ENCODE measurements at regions not wholly inside any gene's neighbourhood (a gene's known extent, or its start where the extent isn't known, plus 50 kb on each side); places are given as distances from the start of the nearest gene placed in this dataset.

- Histone ChIP-seq H3K4me3 (no peak overlapping the region), H3K27ac (peak overlapping the region; percentile 13), H3K36me3 (no peaks in the 10 kb centered on the region), H3K27me3 (no peaks in the 10 kb centered on the region), H3K9me3 (no peaks in the 10 kb centered on the region), H3K4me1 (no peaks in the 10 kb centered on the region)
- intact Hi-C loops (cut with DNase I): no loop called here
- TF ChIP-seq POLR2AphosphoS5 (IDR thresholded peaks at IDR 0.05; ENCODE audit: insufficient read depth in 1 of 2, low read depth in 1 of 2) (no peak), POLR2A (IDR thresholded peaks at IDR 0.05) (no peak), CTCF (IDR thresholded peaks at IDR 0.05) (no peak)
- DNase-seq (ENCODE audit: extremely low spot score in 2 of 2): peak; percentile 79 to 93
These were observed 310.9 kb upstream of the DIO3 start for GRCh38 chr14:101250336-101250947.

DNA sequence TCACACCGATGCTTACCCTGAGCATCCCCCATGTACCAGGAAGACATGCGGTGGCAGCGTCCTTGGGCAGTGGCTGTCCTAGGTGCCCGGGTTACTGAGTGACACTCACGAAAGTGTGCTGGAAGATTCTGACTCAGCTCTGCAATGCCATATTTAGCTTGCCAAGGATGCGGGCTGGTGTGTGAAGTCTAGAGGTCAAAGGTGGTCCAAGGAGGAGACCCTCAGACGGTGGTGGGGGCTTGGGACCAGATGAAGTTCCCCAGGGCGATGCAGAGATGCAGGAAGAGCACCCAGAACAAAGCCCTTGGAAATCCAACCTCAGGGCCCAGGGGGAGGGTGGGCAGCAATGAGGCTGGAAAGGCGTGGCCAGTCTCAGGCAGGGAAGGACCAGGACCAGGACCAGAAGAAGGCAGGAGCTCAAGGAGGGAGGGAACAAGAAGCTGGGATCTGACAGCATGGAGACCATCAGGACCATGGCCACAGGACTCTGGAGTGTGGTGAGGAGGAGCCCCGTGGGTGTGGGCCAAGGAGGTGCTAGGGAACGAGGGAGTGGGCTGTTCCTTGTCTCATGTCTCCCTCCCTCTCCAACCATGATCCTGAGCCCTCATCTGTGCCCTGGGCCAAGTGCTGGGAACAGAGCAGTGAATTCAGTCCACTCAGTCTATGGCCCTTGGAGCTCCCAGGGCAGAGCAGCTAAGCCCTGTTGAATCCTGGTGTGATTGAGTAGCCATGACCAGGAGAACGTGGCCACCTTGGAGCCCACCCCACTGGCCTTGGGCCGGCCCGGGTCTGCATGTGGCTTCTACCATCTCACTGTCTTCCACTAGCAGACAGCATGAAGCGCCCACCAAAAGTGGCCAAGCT, 310.1 kb upstream of the DIO3 start:
- intact Hi-C loops (cut with DNase I): no loop called here
- no peaks in the 10 kb centered on the region for H3K36me3 ChIP-seq
- H3K27ac ChIP-seq: no peak overlapping the region
- H3K27me3 ChIP-seq: no peaks in the 10 kb centered on the region
- H3K4me3 ChIP-seq: no peak overlapping the region
- H3K4me1 ChIP-seq: no peaks in the 10 kb centered on the region
- DNase-seq (ENCODE audit: extremely low spot score in 2 of 2): peak in 1 of 2 donors; percentile 87
- no peaks in the 10 kb centered on the region for H3K9me3 ChIP-seq
- TF ChIP-seq CTCF (IDR thresholded peaks at IDR 0.05) (no peak), POLR2A (IDR thresholded peaks at IDR 0.05) (no peak), POLR2AphosphoS5 (IDR thresholded peaks at IDR 0.05; ENCODE audit: insufficient read depth in 1 of 2, low read depth in 1 of 2) (no peak)

- DNase-seq (ENCODE audit: extremely low spot score in 2 of 2): peak; percentile 69 to 94
- H3K27me3 ChIP-seq: no peaks in the 10 kb centered on the region
- no peak overlapping the region for H3K4me3 ChIP-seq
- no peak overlapping the region for H3K27ac ChIP-seq
- TF ChIP-seq POLR2A (IDR thresholded peaks at IDR 0.05) (no peak), POLR2AphosphoS5 (IDR thresholded peaks at IDR 0.05; ENCODE audit: insufficient read depth in 1 of 2, low read depth in 1 of 2) (no peak), CTCF (IDR thresholded peaks at IDR 0.05) (no peak)
- no peaks in the 10 kb centered on the region for H3K36me3 ChIP-seq
- intact Hi-C loops (cut with DNase I): no loop called here
- H3K4me1 ChIP-seq: no peaks in the 10 kb centered on the region
- H3K9me3 ChIP-seq: no peaks in the 10 kb centered on the region
These were observed 309.4 kb upstream of the DIO3 start for GRCh38 chr14:101251812-101252442.

DNA sequence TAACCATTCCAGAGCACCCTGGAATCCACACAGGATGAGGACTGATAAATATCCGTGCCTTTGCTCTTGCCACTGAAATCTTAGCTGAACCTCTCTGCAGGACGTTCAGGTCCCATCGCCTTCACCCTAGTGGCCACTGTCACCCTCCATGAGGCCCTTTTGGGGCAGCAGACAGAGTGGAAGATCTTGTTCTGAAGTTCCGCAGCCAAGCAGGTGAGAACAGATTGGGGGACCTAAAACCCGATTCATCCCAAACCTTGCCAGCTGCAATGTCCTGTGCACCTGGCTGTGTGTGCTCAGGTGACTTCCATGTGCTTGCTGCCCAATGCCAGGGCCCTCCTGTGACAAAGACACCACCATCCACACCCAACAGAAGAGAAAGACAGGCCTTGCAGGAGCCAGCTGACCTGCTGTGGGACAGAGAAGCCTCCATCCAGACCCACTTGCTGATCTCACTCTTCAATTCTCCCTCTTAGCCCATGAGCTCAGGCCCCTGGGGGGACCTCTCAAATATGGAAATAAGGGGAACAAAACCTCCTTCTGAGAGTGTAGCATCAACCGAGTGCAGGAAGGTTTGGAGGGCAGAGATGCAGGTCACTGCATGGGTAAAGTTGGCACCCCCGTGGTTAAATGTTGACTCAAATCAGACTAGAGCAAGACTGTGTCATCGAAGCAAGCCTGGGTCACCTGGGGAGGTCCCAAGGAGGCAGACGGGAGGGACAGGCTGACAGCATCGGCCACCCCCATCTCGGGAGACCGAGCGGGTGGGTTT, 308.7 kb upstream of the DIO3 start:
- H3K27ac ChIP-seq: no peak overlapping the region
- intact Hi-C loops (cut with DNase I): no loop called here
- no peaks in the 10 kb centered on the region for H3K4me1 ChIP-seq
- no peaks in the 10 kb centered on the region for H3K9me3 ChIP-seq
- H3K36me3 ChIP-seq: no peaks in the 10 kb centered on the region
- peak in 1 of 2 donors; percentile 49 for DNase-seq (ENCODE audit: extremely low spot score in 2 of 2)
- H3K27me3 ChIP-seq: no peaks in the 10 kb centered on the region
- H3K4me3 ChIP-seq: no peak overlapping the region
- TF ChIP-seq CTCF (IDR thresholded peaks at IDR 0.05) (no peak), POLR2A (IDR thresholded peaks at IDR 0.05) (no peak), POLR2AphosphoS5 (IDR thresholded peaks at IDR 0.05; ENCODE audit: insufficient read depth in 1 of 2, low read depth in 1 of 2) (no peak)

Data from vagina (tissue), 2 donors.